ENCODE measurements at regions not wholly inside any gene's neighbourhood (a gene's known extent, or its start where the extent isn't known, plus 50 kb on each side); places are given as distances from the start of the nearest gene placed in this dataset.
"Not testable (repeated sequence)": the region's sequence is repeated elsewhere in the genome, so short reads cannot be mapped to it uniquely, and the experiment has no call there.

DNA sequence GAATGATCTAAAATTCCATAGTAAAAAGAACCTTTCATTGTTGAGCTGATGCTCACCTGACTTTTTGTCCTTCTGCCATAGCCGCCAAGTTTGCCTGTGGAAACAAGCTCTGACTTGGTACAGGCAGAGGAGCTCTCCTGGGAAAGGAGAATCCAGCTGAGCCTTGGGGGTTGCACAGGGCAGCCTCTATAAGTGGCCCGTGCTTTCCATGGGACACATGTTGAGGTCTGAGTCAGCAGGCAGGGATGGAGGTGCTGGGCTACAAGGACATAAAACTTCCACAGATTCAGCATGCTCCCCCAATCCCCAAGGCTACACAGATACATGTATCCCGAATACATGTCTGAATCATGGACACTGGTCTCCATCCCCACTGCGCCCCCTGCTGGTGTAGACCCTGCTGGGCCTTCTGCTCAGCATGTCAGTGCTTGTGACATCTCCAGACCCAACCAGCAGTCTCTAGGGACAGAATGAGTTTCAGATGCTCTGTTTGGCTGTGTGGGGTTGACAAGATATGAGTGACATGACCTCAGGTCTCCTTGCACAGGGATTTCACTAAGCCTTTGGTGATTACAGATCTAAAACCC, 551.7 kb downstream of the RPIA start:
- H3K36me3 ChIP-seq (ENCODE audit: low read depth, low read length); H3K9ac ChIP-seq (ENCODE audit: low read length); BruUV-seq (replicated peaks); POLR2A ChIA-PET (ENCODE audit: unreplicated experiment); H4K20me1 ChIP-seq (ENCODE audit: low read length); H3K27me3 ChIP-seq (ENCODE audit: low read length); H3K9me3 ChIP-seq (ENCODE audit: low read length); intact Hi-C loops (cut with micrococcal nuclease); H2AFZ ChIP-seq (ENCODE audit: low read length); H3K4me1 ChIP-seq (ENCODE audit: insufficient read depth, low read length); H3K4me3 ChIP-seq (ENCODE audit: low read length); H3K79me2 ChIP-seq (ENCODE audit: low read length); H3K4me2 ChIP-seq (ENCODE audit: low read length); DNase-seq; H3F3A ChIP-seq (ENCODE audit: low read length, unreplicated experiment); H3K9me2 ChIP-seq (replicated peaks; ENCODE audit: low read length); CTCF ChIA-PET; H3K27ac ChIP-seq (ENCODE audit: low read length): not testable (repeated sequence)
- ATAC-seq: peak; percentile 37; the same call in 1 of the 2 replicates

DNA sequence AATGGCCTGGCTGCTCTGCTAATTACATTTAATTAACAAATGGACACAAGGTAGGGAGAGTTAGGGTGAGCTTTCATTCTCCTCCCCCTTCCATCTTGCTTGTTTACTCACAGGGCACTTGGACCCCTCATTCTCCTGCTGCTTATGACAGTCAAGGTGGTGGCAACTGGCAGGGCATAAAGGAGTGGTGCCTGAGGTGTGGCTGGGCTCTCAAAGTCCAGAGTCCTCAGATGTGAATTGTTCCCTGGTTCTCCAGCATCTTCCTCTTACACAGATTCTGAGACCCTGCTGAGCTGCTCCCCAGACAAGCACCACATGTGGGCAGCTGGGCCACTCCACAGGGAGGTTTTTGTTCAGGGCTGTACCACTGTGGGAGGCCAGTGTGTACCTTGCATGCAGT, 552.9 kb downstream of the RPIA start:
- H3K36me3 ChIP-seq (ENCODE audit: low read depth, low read length); H3K9me3 ChIP-seq (ENCODE audit: low read length); ATAC-seq; H3K4me2 ChIP-seq (ENCODE audit: low read length); DNase-seq; H3K9ac ChIP-seq (ENCODE audit: low read length); H3K27ac ChIP-seq (ENCODE audit: low read length); H3K4me3 ChIP-seq (ENCODE audit: low read length); H2AFZ ChIP-seq (ENCODE audit: low read length); H3K79me2 ChIP-seq (ENCODE audit: low read length); H3K27me3 ChIP-seq (ENCODE audit: low read length); CTCF ChIA-PET; BruUV-seq (replicated peaks); POLR2A ChIA-PET (ENCODE audit: unreplicated experiment); intact Hi-C loops (cut with micrococcal nuclease); H4K20me1 ChIP-seq (ENCODE audit: low read length); H3F3A ChIP-seq (ENCODE audit: low read length, unreplicated experiment); H3K9me2 ChIP-seq (replicated peaks; ENCODE audit: low read length); H3K4me1 ChIP-seq (ENCODE audit: insufficient read depth, low read length): not testable (repeated sequence)

DNA sequence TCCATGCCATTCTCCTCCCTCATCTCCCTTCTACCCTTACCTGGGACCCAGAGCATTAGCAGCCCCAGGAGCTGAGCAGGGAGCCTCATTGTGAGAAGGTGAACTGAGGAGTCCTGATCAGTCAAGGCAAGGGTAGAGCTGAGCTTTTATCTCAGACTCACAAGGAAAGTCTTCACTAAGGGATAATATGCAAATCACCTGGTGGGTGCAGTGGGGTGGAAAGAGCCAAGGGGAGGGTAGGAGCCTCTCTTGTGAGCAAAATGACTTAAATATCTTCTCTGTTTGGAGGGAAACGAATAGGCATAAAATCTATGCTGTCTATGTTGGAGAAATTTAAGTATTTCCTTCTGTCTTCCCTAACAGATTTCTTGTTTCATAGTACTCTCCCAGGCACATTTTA, 554.0 kb downstream of the RPIA start:
- H4K20me1 ChIP-seq (ENCODE audit: low read length); ATAC-seq; intact Hi-C loops (cut with micrococcal nuclease); H3K27ac ChIP-seq (ENCODE audit: low read length); CTCF ChIA-PET; H3F3A ChIP-seq (ENCODE audit: low read length, unreplicated experiment); H3K4me1 ChIP-seq (ENCODE audit: insufficient read depth, low read length); BruUV-seq (replicated peaks); H3K36me3 ChIP-seq (ENCODE audit: low read depth, low read length); H3K9me3 ChIP-seq (ENCODE audit: low read length); H3K27me3 ChIP-seq (ENCODE audit: low read length); H3K4me2 ChIP-seq (ENCODE audit: low read length); H3K4me3 ChIP-seq (ENCODE audit: low read length); POLR2A ChIA-PET (ENCODE audit: unreplicated experiment); H3K79me2 ChIP-seq (ENCODE audit: low read length); H3K9me2 ChIP-seq (replicated peaks; ENCODE audit: low read length); H2AFZ ChIP-seq (ENCODE audit: low read length); H3K9ac ChIP-seq (ENCODE audit: low read length); DNase-seq: not testable (repeated sequence)

DNA sequence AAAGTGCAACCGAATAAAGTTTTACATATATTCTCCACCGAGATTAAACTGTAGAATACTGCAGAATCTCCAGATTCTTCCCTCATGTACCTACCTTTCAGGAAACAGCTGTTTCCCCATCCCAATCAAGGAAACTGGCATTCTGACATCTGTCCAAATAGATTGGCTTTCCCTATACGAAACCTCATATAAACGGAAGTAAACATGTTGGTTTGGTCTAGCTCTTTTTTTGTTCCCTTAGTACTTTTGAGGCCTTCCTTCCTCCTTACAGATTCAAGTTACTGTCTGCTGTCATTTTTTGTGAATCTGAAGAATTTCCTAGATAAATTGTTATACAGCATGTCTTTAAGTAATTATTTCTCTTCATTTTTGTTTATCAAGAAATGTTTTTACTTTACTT, 554.6 kb downstream of the RPIA start:
- POLR2A ChIA-PET (ENCODE audit: unreplicated experiment); H3K9me2 ChIP-seq (replicated peaks; ENCODE audit: low read length); H3K4me1 ChIP-seq (ENCODE audit: insufficient read depth, low read length); H3K79me2 ChIP-seq (ENCODE audit: low read length); ATAC-seq; CTCF ChIA-PET; H3K9ac ChIP-seq (ENCODE audit: low read length); H3K27ac ChIP-seq (ENCODE audit: low read length); DNase-seq; H3F3A ChIP-seq (ENCODE audit: low read length, unreplicated experiment); H3K4me3 ChIP-seq (ENCODE audit: low read length); H4K20me1 ChIP-seq (ENCODE audit: low read length); BruUV-seq (replicated peaks); H2AFZ ChIP-seq (ENCODE audit: low read length); H3K4me2 ChIP-seq (ENCODE audit: low read length); H3K36me3 ChIP-seq (ENCODE audit: low read depth, low read length); H3K27me3 ChIP-seq (ENCODE audit: low read length); intact Hi-C loops (cut with micrococcal nuclease); H3K9me3 ChIP-seq (ENCODE audit: low read length): not testable (repeated sequence)

DNA sequence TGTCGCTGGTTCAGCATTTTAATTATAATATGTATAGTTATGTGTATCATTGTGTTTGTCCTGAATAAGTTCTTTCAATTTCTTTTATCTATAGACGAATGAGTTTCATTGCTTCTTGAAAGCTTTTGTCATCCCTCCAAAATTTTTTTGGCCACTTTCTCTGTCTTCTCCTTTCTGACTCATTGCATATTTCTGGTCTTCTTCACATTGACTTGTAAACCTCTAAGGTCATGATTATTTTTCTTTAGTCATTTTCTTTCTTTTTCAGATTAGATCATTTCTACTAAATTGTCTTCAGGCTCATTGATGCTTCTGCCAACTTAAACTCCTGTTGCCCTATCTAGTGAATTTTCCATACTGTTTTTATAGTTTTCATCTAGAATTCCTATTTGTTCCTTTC, 555.1 kb downstream of the RPIA start:
- H3K4me1 ChIP-seq (ENCODE audit: insufficient read depth, low read length); H3K79me2 ChIP-seq (ENCODE audit: low read length); H3K9me3 ChIP-seq (ENCODE audit: low read length); BruUV-seq (replicated peaks); CTCF ChIA-PET; ATAC-seq; H3K27ac ChIP-seq (ENCODE audit: low read length); H3K9me2 ChIP-seq (replicated peaks; ENCODE audit: low read length); H3K27me3 ChIP-seq (ENCODE audit: low read length); H3K4me2 ChIP-seq (ENCODE audit: low read length); intact Hi-C loops (cut with micrococcal nuclease); H3K9ac ChIP-seq (ENCODE audit: low read length); H3K36me3 ChIP-seq (ENCODE audit: low read depth, low read length); H3K4me3 ChIP-seq (ENCODE audit: low read length); H3F3A ChIP-seq (ENCODE audit: low read length, unreplicated experiment); POLR2A ChIA-PET (ENCODE audit: unreplicated experiment); H4K20me1 ChIP-seq (ENCODE audit: low read length); H2AFZ ChIP-seq (ENCODE audit: low read length): not testable (repeated sequence)
- peak; percentile 6 for DNase-seq

DNA sequence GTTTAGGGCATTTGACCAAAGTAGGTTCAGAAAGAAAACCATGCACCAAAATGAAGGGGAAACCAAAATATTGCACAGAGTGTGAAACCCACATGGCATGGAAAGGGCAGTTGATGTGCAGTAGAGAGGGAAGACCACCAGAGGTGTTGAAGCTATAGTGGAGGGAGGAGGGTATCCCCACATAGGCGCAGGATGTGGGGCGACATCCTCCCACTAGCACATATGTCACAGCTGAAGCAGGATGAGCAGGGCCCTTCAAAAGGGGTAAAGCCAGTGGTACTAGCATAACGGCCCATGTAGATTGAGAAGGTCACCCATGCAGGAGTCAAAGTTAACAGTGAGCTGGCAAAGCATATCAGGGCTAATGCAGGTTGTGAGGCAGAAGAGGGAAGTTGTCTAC, 563.5 kb downstream of the RPIA start:
- H3F3A ChIP-seq (ENCODE audit: low read length, unreplicated experiment); H3K36me3 ChIP-seq (ENCODE audit: low read depth, low read length); H3K79me2 ChIP-seq (ENCODE audit: low read length); H3K4me3 ChIP-seq (ENCODE audit: low read length); POLR2A ChIA-PET (ENCODE audit: unreplicated experiment); H3K9me3 ChIP-seq (ENCODE audit: low read length); BruUV-seq (replicated peaks); DNase-seq; H3K27me3 ChIP-seq (ENCODE audit: low read length); intact Hi-C loops (cut with micrococcal nuclease); H2AFZ ChIP-seq (ENCODE audit: low read length); H3K4me2 ChIP-seq (ENCODE audit: low read length); H3K27ac ChIP-seq (ENCODE audit: low read length); H3K9me2 ChIP-seq (replicated peaks; ENCODE audit: low read length); H3K4me1 ChIP-seq (ENCODE audit: insufficient read depth, low read length); CTCF ChIA-PET; H3K9ac ChIP-seq (ENCODE audit: low read length); H4K20me1 ChIP-seq (ENCODE audit: low read length); ATAC-seq: not testable (repeated sequence)

DNA sequence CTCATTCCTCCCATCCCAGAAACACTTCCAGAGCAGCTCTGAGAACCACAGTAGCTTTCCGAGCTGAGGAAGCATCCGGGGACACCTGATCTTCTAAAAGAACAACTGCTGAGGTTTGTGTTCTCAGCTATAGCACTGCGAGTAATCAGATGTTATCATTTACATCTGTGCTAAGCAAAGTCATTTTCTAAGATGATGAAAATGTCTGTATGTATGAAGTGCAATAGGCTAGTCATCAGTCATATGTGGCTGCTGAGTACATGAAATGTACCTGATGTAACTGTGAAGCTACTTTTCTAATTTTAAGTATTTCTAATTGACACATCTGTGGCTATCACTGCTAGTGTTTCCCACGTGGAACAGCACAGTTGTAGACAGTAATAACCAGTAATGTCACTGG, 582.0 kb downstream of the RPIA start:
- intact Hi-C loops (cut with micrococcal nuclease); H3K4me1 ChIP-seq (ENCODE audit: insufficient read depth, low read length); BruUV-seq (replicated peaks): not testable (repeated sequence)

More for the DNA sequence above, 582.0 kb downstream of the RPIA start:
- H3K9ac ChIP-seq (ENCODE audit: low read length); H3K9me3 ChIP-seq (ENCODE audit: low read length); H3K27me3 ChIP-seq (ENCODE audit: low read length); ATAC-seq; H3K27ac ChIP-seq (ENCODE audit: low read length); H3K79me2 ChIP-seq (ENCODE audit: low read length); H3K36me3 ChIP-seq (ENCODE audit: low read depth, low read length); H3K4me3 ChIP-seq (ENCODE audit: low read length); CTCF ChIA-PET; H3K9me2 ChIP-seq (replicated peaks; ENCODE audit: low read length); DNase-seq; H3F3A ChIP-seq (ENCODE audit: low read length, unreplicated experiment); POLR2A ChIA-PET (ENCODE audit: unreplicated experiment); H3K4me2 ChIP-seq (ENCODE audit: low read length); H4K20me1 ChIP-seq (ENCODE audit: low read length); H2AFZ ChIP-seq (ENCODE audit: low read length): not testable (repeated sequence)
